H1 (cell line): ENCODE measurements at regions not wholly inside any gene's neighbourhood (a gene's known extent, or its start where the extent isn't known, plus 50 kb on each side); places are given as distances from the start of the nearest gene placed in this dataset.

Source experiments
- CHD7 ChIP-seq: fragments of 300-600 bp; sonication (generic); IDR thresholded peaks from 2 replicates; pipeline ENCODE4 v1.7.1; 2012; ENCODE audit warnings: low read length, moderate library complexity, mild to moderate bottlenecking, inconsistent platforms; ENCODE audit not compliant: insufficient replicate concordance
- EP300 ChIP-seq, 2 experiments: IDR thresholded peaks; 1 replicate in 1 of 2; 2 replicates in 1 of 2; pipeline ENCODE4 v1.6.1; 2011 to 2012; ENCODE audit warnings: low read depth in 2 of 2, low read length in 2 of 2, mild to moderate bottlenecking in 2 of 2, borderline replicate concordance in 1 of 2, inconsistent platforms in 1 of 2, moderate library complexity in 1 of 2
- POLR2AphosphoS5 ChIP-seq: IDR thresholded peaks from 2 replicates; pipeline ENCODE4 v1.6.1; 2011; ENCODE audit warnings: low read depth, low read length
- SRF ChIP-seq: IDR thresholded peaks from 2 replicates; pipeline ENCODE4 v1.6.1; 2011; ENCODE audit warnings: mild to moderate bottlenecking, low read depth, low read length, moderate library complexity

GRCh38 chr12:32983332-32983731 is 86.8 kb upstream of the PKP2 start (continued):
- TF ChIP-seq CHD7 = no peak
- no peak for TF ChIP-seq POLR2AphosphoS5
- TF ChIP-seq SRF = no peak
- TF ChIP-seq EP300 (IDR thresholded peaks at IDR 0.05; ENCODE audit: borderline replicate concordance in 1 of 2, low read depth in 2 of 2, low read length in 2 of 2) = no peak
